MM.1S (cell line): ENCODE measurements at regions not wholly inside any gene's neighbourhood (a gene's known extent, or its start where the extent isn't known, plus 50 kb on each side); places are given as distances from the start of the nearest gene placed in this dataset.

Experiments
- DNase-seq: peaks from one replicate; pipeline ENCODE4 v3.0.0-alpha.2; 2015
- H2AFZ ChIP-seq: fragments of 300-600 bp; sonication (generic); 2 replicates; pipeline ENCODE4 v1.6.0; 2016; ENCODE audit warnings: antibody characterized with exemption, low read length
- H3F3A ChIP-seq: fragments of 300-600 bp; sonication (generic); 2 replicates; pipeline ENCODE4 v1.6.1; 2016; ENCODE audit warnings: mild to moderate bottlenecking, antibody characterized with exemption, low read length, moderate library complexity, mixed read lengths; ENCODE audit not compliant: insufficient read depth
- H3K27ac ChIP-seq: fragments of 300-600 bp; sonication (generic); 2 replicates; pipeline ENCODE4 v1.5.1; 2016; ENCODE audit warnings: mild to moderate bottlenecking, low read length
- H3K27me3 ChIP-seq: fragments of 300-600 bp; sonication (generic); replicated peaks from 2 replicates; pipeline ENCODE4 v1.6.0; 2016; ENCODE audit warnings: low read length; ENCODE audit not compliant: insufficient read depth
- H3K36me3 ChIP-seq: fragments of 300-600 bp; sonication (generic); replicated peaks from 2 replicates; pipeline ENCODE4 v1.6.1; 2016; ENCODE audit warnings: mild to moderate bottlenecking, low read length, mixed read lengths; ENCODE audit not compliant: insufficient read depth
- H3K4me1 ChIP-seq: fragments of 300-600 bp; sonication (generic); 2 replicates; pipeline ENCODE4 v1.6.1; 2016; ENCODE audit warnings: low read length, mixed read lengths
- H3K4me2 ChIP-seq: fragments of 300-600 bp; sonication (generic); 2 replicates; pipeline ENCODE4 v1.6.0; 2016; ENCODE audit warnings: low read depth, low read length
- H3K4me3 ChIP-seq: fragments of 300-600 bp; sonication (generic); 2 replicates; pipeline ENCODE4 v1.5.1; 2016; ENCODE audit warnings: low read length, mixed read lengths
- H3K79me2 ChIP-seq: fragments of 300-600 bp; sonication (generic); 2 replicates; pipeline ENCODE4 v1.6.1; 2016; ENCODE audit warnings: mixed run types, low read length, mixed read lengths
- H3K9ac ChIP-seq: fragments of 300-600 bp; sonication (generic); 2 replicates; pipeline ENCODE4 v1.6.1; 2016; ENCODE audit warnings: low read length, mixed read lengths
- H3K9me2 ChIP-seq: fragments of 300-600 bp; sonication (generic); replicated peaks from 2 replicates; pipeline ENCODE4 v1.6.1; 2016; ENCODE audit warnings: mild to moderate bottlenecking, low read length, mixed read lengths; ENCODE audit not compliant: insufficient read depth
- H3K9me3 ChIP-seq: fragments of 300-600 bp; sonication (generic); replicated peaks from 2 replicates; pipeline ENCODE4 v1.6.1; 2016; ENCODE audit warnings: mild to moderate bottlenecking, low read length, mixed read lengths; ENCODE audit not compliant: insufficient read depth
- H4K20me1 ChIP-seq: fragments of 300-600 bp; sonication (generic); 2 replicates; pipeline ENCODE4 v1.6.1; 2016; ENCODE audit warnings: mild to moderate bottlenecking, low read length, moderate library complexity, mixed read lengths; ENCODE audit not compliant: insufficient read depth
- EZH2 ChIP-seq: fragments of 300-600 bp; sonication (generic); optimal IDR thresholded peaks from 2 replicates; pipeline ENCODE3; 2017; ENCODE audit warnings: low read depth, mild to moderate bottlenecking, antibody characterized with exemption, low read length, mixed read lengths
- EZH2phosphoT487 ChIP-seq: fragments of 300-600 bp; sonication (generic); IDR thresholded peaks from 2 replicates; pipeline ENCODE4 v1.6.1; 2018; ENCODE audit warnings: antibody characterized with exemption, low read length
- TF ChIP-seq, protein P1 (sequence below): fragments of 300-600 bp; sonication (generic); IDR thresholded peaks from 2 replicates; pipeline ENCODE4 v1.5.1; 2016; ENCODE audit warnings: antibody characterized with exemption, low read length, mixed read lengths

DNA sequence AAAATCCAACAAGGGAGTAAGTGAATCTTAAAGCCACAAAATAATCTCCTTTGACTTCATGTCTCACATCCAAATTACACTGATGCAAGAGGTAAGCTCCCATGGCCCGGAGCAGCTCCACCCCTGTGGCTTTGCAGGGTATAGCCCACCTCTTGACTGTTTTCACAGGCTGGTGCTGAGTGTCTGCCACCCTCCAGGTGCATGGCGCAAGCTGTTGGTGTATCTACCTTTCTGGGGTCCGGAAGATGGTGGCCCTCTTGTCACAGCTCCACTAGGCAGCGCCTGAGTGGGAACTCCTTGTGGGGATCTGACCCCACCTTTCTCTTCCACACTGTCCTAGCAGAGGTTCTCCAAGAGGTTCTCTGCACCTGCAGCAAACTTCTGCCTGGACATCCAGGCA lies 1051.1 kb upstream of the CDH6 start:
- Histone ChIP-seq H3K4me3 (no peak overlapping the region), H3F3A (no peaks in the 10 kb centered on the region), H3K4me2 (no peak overlapping the region), H3K9me2 (no peaks in the 10 kb centered on the region), H3K9ac (no peak overlapping the region), H3K9me3 (no peaks in the 10 kb centered on the region; the same call in 1 of the 2 replicates), H4K20me1 (no peaks in the 10 kb centered on the region), H3K79me2 (no peaks in the 10 kb centered on the region), H3K36me3 (no peaks in the 10 kb centered on the region), H3K4me1 (no peaks in the 10 kb centered on the region), H2AFZ (no peak overlapping the region), H3K27ac (no peak overlapping the region), H3K27me3 (no peaks in the 10 kb centered on the region)
- DNase-seq, result no peak
- TF ChIP-seq EZH2 (no peak), EZH2phosphoT487 (no peak)
- TF ChIP-seq, protein P1, sequence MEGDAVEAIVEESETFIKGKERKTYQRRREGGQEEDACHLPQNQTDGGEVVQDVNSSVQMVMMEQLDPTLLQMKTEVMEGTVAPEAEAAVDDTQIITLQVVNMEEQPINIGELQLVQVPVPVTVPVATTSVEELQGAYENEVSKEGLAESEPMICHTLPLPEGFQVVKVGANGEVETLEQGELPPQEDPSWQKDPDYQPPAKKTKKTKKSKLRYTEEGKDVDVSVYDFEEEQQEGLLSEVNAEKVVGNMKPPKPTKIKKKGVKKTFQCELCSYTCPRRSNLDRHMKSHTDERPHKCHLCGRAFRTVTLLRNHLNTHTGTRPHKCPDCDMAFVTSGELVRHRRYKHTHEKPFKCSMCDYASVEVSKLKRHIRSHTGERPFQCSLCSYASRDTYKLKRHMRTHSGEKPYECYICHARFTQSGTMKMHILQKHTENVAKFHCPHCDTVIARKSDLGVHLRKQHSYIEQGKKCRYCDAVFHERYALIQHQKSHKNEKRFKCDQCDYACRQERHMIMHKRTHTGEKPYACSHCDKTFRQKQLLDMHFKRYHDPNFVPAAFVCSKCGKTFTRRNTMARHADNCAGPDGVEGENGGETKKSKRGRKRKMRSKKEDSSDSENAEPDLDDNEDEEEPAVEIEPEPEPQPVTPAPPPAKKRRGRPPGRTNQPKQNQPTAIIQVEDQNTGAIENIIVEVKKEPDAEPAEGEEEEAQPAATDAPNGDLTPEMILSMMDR, result no peak

DNA sequence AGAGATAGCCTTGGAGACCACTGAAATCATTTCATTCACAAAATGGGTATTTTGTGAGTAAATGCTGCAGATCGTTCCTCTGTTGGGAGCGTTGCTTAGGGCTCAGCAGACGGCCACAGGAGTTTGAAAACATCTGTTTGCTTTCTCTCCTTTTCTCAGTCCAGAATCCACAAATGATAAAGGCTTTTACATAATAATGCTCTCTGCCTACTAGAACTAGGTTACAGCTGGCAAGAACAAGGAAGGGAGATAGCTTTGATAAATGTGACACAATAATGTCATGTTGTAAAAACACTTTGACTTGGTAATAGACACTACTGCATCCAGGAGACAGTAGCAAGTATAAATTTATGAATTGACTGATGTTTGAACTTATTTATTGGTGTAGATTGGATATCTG lies 1072.4 kb upstream of the CDH6 start:
- DNase-seq, result no peak
- Histone ChIP-seq H3K9me2 (no peaks in the 10 kb centered on the region), H3K27me3 (no peaks in the 10 kb centered on the region), H3K4me3 (no peak overlapping the region), H4K20me1 (no peaks in the 10 kb centered on the region), H3K4me2 (no peak overlapping the region), H3K36me3 (no peaks in the 10 kb centered on the region), H3K79me2 (no peaks in the 10 kb centered on the region), H3K9ac (no peak overlapping the region), H2AFZ (no peak overlapping the region), H3K9me3 (no peaks in the 10 kb centered on the region), H3K4me1 (no peaks in the 10 kb centered on the region), H3K27ac (no peak overlapping the region), H3F3A (no peaks in the 10 kb centered on the region)
- TF ChIP-seq, protein P1, result no peak
- TF ChIP-seq EZH2, result no peak
- no peak for TF ChIP-seq EZH2phosphoT487

DNA sequence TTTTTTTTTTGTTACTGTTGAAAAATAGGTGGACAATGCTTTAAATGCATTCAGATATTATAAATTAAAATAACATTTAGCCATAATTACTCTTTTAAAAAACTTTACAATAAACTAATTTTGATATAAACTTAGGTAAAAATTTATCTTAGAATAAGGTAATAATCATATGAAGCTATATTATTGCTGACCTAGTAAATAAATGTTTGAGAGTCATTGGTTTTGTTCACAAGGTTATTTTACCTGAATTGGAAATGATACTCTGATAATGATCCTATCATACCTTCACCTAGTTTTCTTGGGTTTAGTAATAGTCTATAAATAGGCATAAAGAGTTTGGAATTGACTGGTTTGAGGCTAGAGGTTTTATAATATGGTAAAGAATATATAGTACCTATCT lies 1076.4 kb upstream of the CDH6 start:
- no peaks in the 10 kb centered on the region for H3K9me3 ChIP-seq
- no peak overlapping the region for H3K4me2 ChIP-seq
- no peaks in the 10 kb centered on the region for H3K27me3 ChIP-seq
- H4K20me1 ChIP-seq, result no peaks in the 10 kb centered on the region
- H3K27ac ChIP-seq, result no peak overlapping the region
- no peaks in the 10 kb centered on the region for H3K9me2 ChIP-seq
- no peak overlapping the region for H3K4me3 ChIP-seq
- H3K79me2 ChIP-seq, result no peaks in the 10 kb centered on the region
- TF ChIP-seq EZH2 (no peak), EZH2phosphoT487 (no peak)
- TF ChIP-seq, protein P1, result no peak
- H3K9ac ChIP-seq, result no peak overlapping the region
- no peak for DNase-seq
- no peak overlapping the region for H2AFZ ChIP-seq
- H3K36me3 ChIP-seq, result no peaks in the 10 kb centered on the region
- no peaks in the 10 kb centered on the region for H3F3A ChIP-seq
- no peaks in the 10 kb centered on the region for H3K4me1 ChIP-seq
